ENCODE measurements at regions not wholly inside any gene's neighbourhood (a gene's known extent, or its start where the extent isn't known, plus 50 kb on each side); places are given as distances from the start of the nearest gene placed in this dataset.

DNA sequence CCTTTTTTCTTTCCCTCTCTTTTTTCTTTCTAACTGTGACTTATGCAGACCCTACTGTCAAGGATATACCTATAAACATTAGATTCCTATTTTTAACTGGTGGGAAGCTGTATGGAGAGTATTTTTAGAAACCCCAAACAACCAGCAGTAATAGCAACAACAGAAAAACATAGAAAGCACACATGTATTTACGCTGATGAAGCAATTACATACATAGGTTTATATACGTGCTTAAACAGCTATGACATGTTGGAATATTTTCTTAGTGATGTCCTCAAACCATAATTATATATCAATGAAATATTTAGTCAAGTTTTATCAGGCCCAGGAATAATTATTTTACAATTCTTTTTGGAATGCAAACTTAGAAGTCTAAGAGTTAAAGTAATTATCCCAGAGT lies 294.3 kb upstream of the SOX4 start:
- Histone ChIP-seq H3K9me3 (ENCODE audit: low read depth) (no peaks in the 10 kb centered on the region), H3K36me3 (no peaks in the 10 kb centered on the region), H3K27me3 (no peaks in the 10 kb centered on the region), H3K27ac (no peak overlapping the region), H3K4me1 (ENCODE audit: low read depth) (no peaks in the 10 kb centered on the region), H3K4me3 (no peak overlapping the region)
- TF ChIP-seq, protein P1, sequence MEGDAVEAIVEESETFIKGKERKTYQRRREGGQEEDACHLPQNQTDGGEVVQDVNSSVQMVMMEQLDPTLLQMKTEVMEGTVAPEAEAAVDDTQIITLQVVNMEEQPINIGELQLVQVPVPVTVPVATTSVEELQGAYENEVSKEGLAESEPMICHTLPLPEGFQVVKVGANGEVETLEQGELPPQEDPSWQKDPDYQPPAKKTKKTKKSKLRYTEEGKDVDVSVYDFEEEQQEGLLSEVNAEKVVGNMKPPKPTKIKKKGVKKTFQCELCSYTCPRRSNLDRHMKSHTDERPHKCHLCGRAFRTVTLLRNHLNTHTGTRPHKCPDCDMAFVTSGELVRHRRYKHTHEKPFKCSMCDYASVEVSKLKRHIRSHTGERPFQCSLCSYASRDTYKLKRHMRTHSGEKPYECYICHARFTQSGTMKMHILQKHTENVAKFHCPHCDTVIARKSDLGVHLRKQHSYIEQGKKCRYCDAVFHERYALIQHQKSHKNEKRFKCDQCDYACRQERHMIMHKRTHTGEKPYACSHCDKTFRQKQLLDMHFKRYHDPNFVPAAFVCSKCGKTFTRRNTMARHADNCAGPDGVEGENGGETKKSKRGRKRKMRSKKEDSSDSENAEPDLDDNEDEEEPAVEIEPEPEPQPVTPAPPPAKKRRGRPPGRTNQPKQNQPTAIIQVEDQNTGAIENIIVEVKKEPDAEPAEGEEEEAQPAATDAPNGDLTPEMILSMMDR (IDR thresholded peaks at IDR 0.05; ENCODE audit: low read depth, low read length), result no peak
- DNase-seq (ENCODE audit: low read depth in 1 of 2, low spot score in 1 of 2), result no peak

DNA sequence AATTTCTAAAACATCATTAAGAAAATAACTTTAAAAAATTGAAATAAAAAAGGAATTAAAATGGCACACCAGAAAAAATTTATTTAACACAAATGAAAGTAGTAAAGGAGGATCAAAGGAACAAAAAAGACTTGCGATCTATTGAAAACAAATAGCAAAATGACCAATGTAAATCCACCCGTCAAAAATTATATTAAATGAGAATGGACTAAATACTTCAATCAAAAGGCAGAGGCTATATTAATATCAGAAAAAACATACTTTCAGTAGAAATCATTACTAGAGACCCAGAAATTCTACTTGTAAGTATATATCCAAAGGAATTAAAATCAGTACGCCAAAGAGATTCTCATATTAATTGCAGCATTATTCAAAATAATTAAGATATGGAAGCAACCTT lies 293.1 kb upstream of the SOX4 start:
- TF ChIP-seq, protein P1 (IDR thresholded peaks at IDR 0.05; ENCODE audit: low read depth, low read length), result no peak
- Histone ChIP-seq H3K36me3 (no peaks in the 10 kb centered on the region), H3K27me3 (no peaks in the 10 kb centered on the region), H3K4me1 (ENCODE audit: low read depth) (no peaks in the 10 kb centered on the region), H3K9me3 (ENCODE audit: low read depth) (no peaks in the 10 kb centered on the region), H3K27ac (no peak overlapping the region), H3K4me3 (no peak overlapping the region)
- no peak for DNase-seq (ENCODE audit: low read depth in 1 of 2, low spot score in 1 of 2)

DNA sequence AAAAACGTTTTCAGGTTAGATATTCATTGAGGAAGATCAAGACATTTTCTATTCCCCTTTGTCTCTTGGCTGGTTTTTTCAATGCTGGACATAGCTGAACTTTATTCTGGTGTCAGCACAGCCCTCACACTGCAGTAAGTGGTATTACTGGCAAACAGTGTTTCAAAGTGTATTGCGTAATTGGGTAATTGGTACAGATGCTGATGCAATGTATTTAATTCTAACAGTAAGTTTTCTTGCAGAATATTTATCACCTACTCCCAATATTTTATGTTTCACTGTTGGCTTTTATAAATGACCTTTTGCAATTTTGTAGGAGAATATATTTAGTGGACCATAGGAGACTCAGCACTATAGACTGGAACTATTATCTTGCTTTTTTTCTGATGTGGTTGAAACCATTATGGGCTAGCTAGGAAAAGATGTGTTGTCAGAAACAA lies 287.6 kb upstream of the SOX4 start:
- Histone ChIP-seq H3K36me3 (no peaks in the 10 kb centered on the region), H3K4me3 (no peak overlapping the region), H3K27ac (no peak overlapping the region), H3K27me3 (no peaks in the 10 kb centered on the region), H3K9me3 (ENCODE audit: low read depth) (no peaks in the 10 kb centered on the region), H3K4me1 (ENCODE audit: low read depth) (no peaks in the 10 kb centered on the region)
- DNase-seq (ENCODE audit: low read depth in 1 of 2, low spot score in 1 of 2), result peak in 1 of 2 donors; percentile 84
- TF ChIP-seq, protein P1 (IDR thresholded peaks at IDR 0.05; ENCODE audit: low read depth, low read length), result peak; percentile 38

DNA sequence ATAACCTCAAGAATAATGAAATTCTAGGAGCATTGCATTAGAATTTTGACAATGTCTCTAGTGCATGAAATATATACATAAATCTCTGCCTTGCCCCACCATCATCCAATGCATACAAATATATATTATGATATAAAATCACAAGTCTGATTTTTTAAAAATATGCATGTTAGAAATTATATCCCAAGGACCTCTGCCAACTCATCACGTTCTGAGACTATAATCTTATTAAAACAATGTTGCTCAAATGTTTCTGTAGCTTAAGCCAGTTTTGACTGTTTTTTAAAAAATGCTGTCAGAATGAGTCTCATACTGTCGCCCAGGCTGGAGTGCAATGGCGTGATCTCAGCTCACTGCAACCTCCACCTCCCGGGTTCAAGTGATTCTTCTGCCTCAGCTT lies 287.0 kb upstream of the SOX4 start:
- Histone ChIP-seq H3K4me1 (ENCODE audit: low read depth) (no peaks in the 10 kb centered on the region), H3K27ac (no peak overlapping the region), H3K36me3 (no peaks in the 10 kb centered on the region), H3K27me3 (no peaks in the 10 kb centered on the region), H3K4me3 (no peak overlapping the region), H3K9me3 (ENCODE audit: low read depth) (no peaks in the 10 kb centered on the region)
- TF ChIP-seq, protein P1 (IDR thresholded peaks at IDR 0.05; ENCODE audit: low read depth, low read length), result no peak
- no peak for DNase-seq (ENCODE audit: low read depth in 1 of 2, low spot score in 1 of 2)

DNA sequence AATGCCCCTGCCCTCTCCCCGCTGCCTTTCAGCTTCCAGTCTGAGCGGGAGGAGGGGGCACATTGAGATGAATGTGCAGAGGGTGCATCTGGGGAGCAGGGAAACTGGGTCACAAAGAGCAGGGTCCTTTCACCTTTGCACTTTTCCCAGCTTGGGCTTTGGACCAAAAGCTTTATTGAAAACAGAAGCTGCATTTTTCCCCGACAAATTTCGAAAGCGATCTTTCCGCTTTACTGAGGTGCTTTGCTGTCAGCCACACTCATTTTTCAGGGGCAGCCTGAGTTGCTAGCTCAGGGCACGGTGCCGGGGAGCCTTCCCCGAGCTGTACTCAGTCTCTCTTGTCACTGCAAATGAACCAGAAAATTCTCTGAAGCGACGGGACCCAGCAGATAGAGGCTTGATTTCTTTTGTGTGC lies 283.7 kb upstream of the SOX4 start:
- Histone ChIP-seq H3K4me3 (no peak overlapping the region), H3K27ac (no peak overlapping the region), H3K4me1 (ENCODE audit: low read depth) (no peaks in the 10 kb centered on the region), H3K9me3 (ENCODE audit: low read depth) (no peaks in the 10 kb centered on the region), H3K27me3 (no peaks in the 10 kb centered on the region), H3K36me3 (no peaks in the 10 kb centered on the region)
- peak in 1 of 2 donors; percentile 10 for DNase-seq (ENCODE audit: low read depth in 1 of 2, low spot score in 1 of 2)
- TF ChIP-seq, protein P1 (IDR thresholded peaks at IDR 0.05; ENCODE audit: low read depth, low read length), result no peak

Measured in cardiac muscle cell (in vitro differentiated cells and primary cell).